ENCODE measurements at regions not wholly inside any gene's neighbourhood (a gene's known extent, or its start where the extent isn't known, plus 50 kb on each side); places are given as distances from the start of the nearest gene placed in this dataset.

DNA sequence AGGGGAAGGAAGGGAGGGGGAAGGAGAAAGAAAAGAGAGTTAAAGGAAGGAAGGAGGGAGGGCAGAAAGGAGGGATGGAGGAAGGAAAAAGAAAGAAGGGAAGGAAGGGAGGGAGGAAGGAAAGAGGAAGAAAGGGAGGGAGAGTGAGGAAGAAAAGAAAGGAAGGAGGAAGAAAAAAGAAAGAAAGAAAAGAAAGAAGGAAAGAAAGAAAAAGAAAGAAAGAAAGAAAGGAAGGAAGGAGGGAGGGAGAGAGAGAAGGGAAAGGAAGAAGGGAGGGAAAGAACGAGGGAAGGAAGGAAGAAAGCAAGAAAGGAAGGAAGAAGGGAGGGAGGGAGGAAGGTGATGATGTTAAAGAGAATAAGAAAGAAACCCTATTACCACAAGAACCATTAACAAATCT is 150.6 kb downstream of the MXRA5 start:
- no peaks in the 10 kb centered on the region for H3F3A ChIP-seq (ENCODE audit: insufficient read depth)
- H3K4me3 ChIP-seq, result no peak overlapping the region
- H3K4me1 ChIP-seq (ENCODE audit: insufficient read depth), result peaks cover 11% of the 10 kb centered on the region
- H3K4me2 ChIP-seq (ENCODE audit: unreplicated experiment), result no peak overlapping the region
- no peaks in the 10 kb centered on the region for H4K20me1 ChIP-seq (ENCODE audit: insufficient read depth)
- TF ChIP-seq EZH2phosphoT487 (IDR thresholded peaks at IDR 0.05; ENCODE audit: insufficient read depth, low read depth) (no peak), EZH2 (IDR thresholded peaks at IDR 0.05; ENCODE audit: insufficient read depth, poor library complexity, severe bottlenecking) (no peak)
- no peak for DNase-seq
- H2AFZ ChIP-seq, result no peak overlapping the region
- no peaks in the 10 kb centered on the region for H3K9me2 ChIP-seq (ENCODE audit: insufficient read depth)
- no peak overlapping the region for H3K27ac ChIP-seq
- H3K27me3 ChIP-seq (replicated peaks; ENCODE audit: insufficient read depth), result no peaks in the 10 kb centered on the region
- H3K9me3 ChIP-seq (ENCODE audit: low read depth), result no peaks in the 10 kb centered on the region
- WGBS, 2 experiments (ENCODE audit: low coverage in 1 of 2, low lambda C conversion rate in 2 of 2, missing lambda C conversion rate in 2 of 2), result 76% methylated on average over 1 of the region's 1 CpG; no CpG with 5 or more reads in 1 of the 2 experiments
- in situ Hi-C loops (cut with MboI), result no loop called here
- no peaks in the 10 kb centered on the region for H3K79me2 ChIP-seq (ENCODE audit: insufficient read depth)
- no peaks in the 10 kb centered on the region for H3K36me3 ChIP-seq (ENCODE audit: low read depth)
- no peak overlapping the region for H3K9ac ChIP-seq

- H3K4me1 ChIP-seq (ENCODE audit: insufficient read depth), result peaks cover 18% of the 10 kb centered on the region
- WGBS, 2 experiments (ENCODE audit: low coverage in 1 of 2, low lambda C conversion rate in 2 of 2, missing lambda C conversion rate in 2 of 2), result 30 to 39% methylated on average over 4 of the region's 4 CpGs
- no peak overlapping the region for H3K27ac ChIP-seq
- H4K20me1 ChIP-seq (ENCODE audit: insufficient read depth), result no peaks in the 10 kb centered on the region
- no peak overlapping the region for H3K4me2 ChIP-seq (ENCODE audit: unreplicated experiment)
- H3K27me3 ChIP-seq (replicated peaks; ENCODE audit: insufficient read depth), result no peaks in the 10 kb centered on the region
- H3K9me3 ChIP-seq (ENCODE audit: low read depth), result no peaks in the 10 kb centered on the region
- no peaks in the 10 kb centered on the region for H3K9me2 ChIP-seq (ENCODE audit: insufficient read depth)
- in situ Hi-C loops (cut with MboI), result no loop called here
- no peak overlapping the region for H3K4me3 ChIP-seq
- H3K79me2 ChIP-seq (ENCODE audit: insufficient read depth), result no peaks in the 10 kb centered on the region
- H3K9ac ChIP-seq, result no peak overlapping the region
- no peak overlapping the region for H2AFZ ChIP-seq
- H3F3A ChIP-seq (ENCODE audit: insufficient read depth), result no peaks in the 10 kb centered on the region
- TF ChIP-seq EZH2phosphoT487 (IDR thresholded peaks at IDR 0.05; ENCODE audit: insufficient read depth, low read depth), result no peak
- TF ChIP-seq EZH2 (IDR thresholded peaks at IDR 0.05; ENCODE audit: insufficient read depth, poor library complexity, severe bottlenecking), result no peak
- DNase-seq, result no peak
- H3K36me3 ChIP-seq (ENCODE audit: low read depth), result no peaks in the 10 kb centered on the region
Observed at GRCh38 chrX:3192835-3193234, 151.6 kb downstream of the ARSF start.

GRCh38 chrX:3191796-3192195 is 150.5 kb downstream of the ARSF start:
- WGBS, 2 experiments (ENCODE audit: low coverage in 1 of 2, low lambda C conversion rate in 2 of 2, missing lambda C conversion rate in 2 of 2), result 0 to 5% methylated on average over 4 to 5 of the region's 5 CpGs
- Histone ChIP-seq H3K79me2 (ENCODE audit: insufficient read depth) (no peaks in the 10 kb centered on the region), H2AFZ (peak overlapping the region; percentile 13; the same call in 1 of the 2 replicates), H3K27me3 (replicated peaks; ENCODE audit: insufficient read depth) (no peaks in the 10 kb centered on the region), H3K36me3 (ENCODE audit: low read depth) (no peaks in the 10 kb centered on the region), H3K9me3 (ENCODE audit: low read depth) (no peaks in the 10 kb centered on the region), H3K4me1 (ENCODE audit: insufficient read depth) (peaks cover 18% of the 10 kb centered on the region), H3K4me2 (ENCODE audit: unreplicated experiment) (peak overlapping the region; percentile 29), H4K20me1 (ENCODE audit: insufficient read depth) (no peaks in the 10 kb centered on the region), H3K9me2 (ENCODE audit: insufficient read depth) (no peaks in the 10 kb centered on the region), H3K4me3 (no peak overlapping the region), H3F3A (ENCODE audit: insufficient read depth) (no peaks in the 10 kb centered on the region), H3K27ac (peak overlapping the region; percentile 39; the same call in 1 of the 2 replicates), H3K9ac (no peak overlapping the region)
- TF ChIP-seq EZH2 (IDR thresholded peaks at IDR 0.05; ENCODE audit: insufficient read depth, poor library complexity, severe bottlenecking) (no peak), EZH2phosphoT487 (IDR thresholded peaks at IDR 0.05; ENCODE audit: insufficient read depth, low read depth) (no peak)
- in situ Hi-C loops (cut with MboI), result no loop called here
- DNase-seq, result peak; percentile 31

- Histone ChIP-seq H3K27me3 (replicated peaks; ENCODE audit: insufficient read depth) (no peaks in the 10 kb centered on the region), H3K4me1 (ENCODE audit: insufficient read depth) (peaks cover 20% of the 10 kb centered on the region), H3K4me3 (no peak overlapping the region), H4K20me1 (ENCODE audit: insufficient read depth) (no peaks in the 10 kb centered on the region), H3K4me2 (ENCODE audit: unreplicated experiment) (peak overlapping the region; percentile 29), H3K36me3 (ENCODE audit: low read depth) (no peaks in the 10 kb centered on the region), H3K27ac (peak overlapping the region; percentile 39), H2AFZ (no peak overlapping the region), H3K9me2 (ENCODE audit: insufficient read depth) (no peaks in the 10 kb centered on the region), H3K9ac (no peak overlapping the region), H3K79me2 (ENCODE audit: insufficient read depth) (no peaks in the 10 kb centered on the region), H3F3A (ENCODE audit: insufficient read depth) (no peaks in the 10 kb centered on the region), H3K9me3 (ENCODE audit: low read depth) (no peaks in the 10 kb centered on the region)
- peak; percentile 33 for DNase-seq
- no peak for TF ChIP-seq EZH2phosphoT487 (IDR thresholded peaks at IDR 0.05; ENCODE audit: insufficient read depth, low read depth)
- no peak for TF ChIP-seq EZH2 (IDR thresholded peaks at IDR 0.05; ENCODE audit: insufficient read depth, poor library complexity, severe bottlenecking)
- in situ Hi-C loops (cut with MboI), result no loop called here
- 2 to 3% methylated on average over 3 of the region's 3 CpGs for WGBS, 2 experiments (ENCODE audit: low coverage in 1 of 2, low lambda C conversion rate in 2 of 2, missing lambda C conversion rate in 2 of 2)
Observed at GRCh38 chrX:3191201-3191600, 149.9 kb downstream of the ARSF start.

Measured in GM23248 (cell line).